Left lung (tissue), 4 donors: ENCODE measurements at regions not wholly inside any gene's neighbourhood (a gene's known extent, or its start where the extent isn't known, plus 50 kb on each side); places are given as distances from the start of the nearest gene placed in this dataset.

ENCODE experiments used
- ATAC-seq: fragments of 200-7000 bp; cut with Tn5 transposase; one replicate; pipeline ENCODE4 v1.9.1; 2020; ENCODE audit warnings: moderate library complexity
- DNase-seq, 4 donors: peaks; one replicate each; pipeline ENCODE4 v3.0.0-alpha.2; 2013 to 2020
- H3K27ac ChIP-seq, 2 donors: fragments of 200-600 bp; sonication (generic) in 1 of 2; one replicate each; pipeline versions ENCODE4 v1.5.0 to v1.8.0; 2020 to 2021
- H3K27me3 ChIP-seq, 2 donors: fragments of 200-600 bp; sonication (generic) in 1 of 2; one replicate each; pipeline versions ENCODE4 v1.5.0 to v1.8.0; 2020 to 2021
- H3K36me3 ChIP-seq, 2 donors: fragments of 200-600 bp; sonication (generic) in 1 of 2; one replicate each; pipeline versions ENCODE4 v1.5.0 to v1.8.0; 2020 to 2021
- H3K4me1 ChIP-seq, 2 donors: fragments of 200-600 bp; one replicate each; pipeline ENCODE4 v1.8.0; 2021
- H3K4me3 ChIP-seq, 2 donors: fragments of 200-600 bp; sonication (generic) in 1 of 2; one replicate each; pipeline versions ENCODE4 v1.5.0 to v1.8.0; 2020 to 2021; ENCODE audit warnings: mild to moderate bottlenecking in 1 of 2
- H3K9me3 ChIP-seq, 2 donors: fragments of 200-600 bp; sonication (generic) in 1 of 2; one replicate each; pipeline versions ENCODE4 v1.5.0 to v1.8.0; 2020 to 2021
- intact Hi-C, 2 donors: fragments of 100-400 bp; cut with DNase I; formaldehyde crosslinking; loops; one replicate each; pipeline versions ENCODE4 v1.11.2 to v1.14.2; 2022
- TF ChIP-seq, protein P1 (sequence below), 2 donors: fragments of 200-600 bp; sonication (generic) in 1 of 2; IDR thresholded peaks; one replicate each; pipeline versions ENCODE4 v1.5.0 to v1.8.0; 2021; ENCODE audit warnings: antibody characterized with exemption in 2 of 2
- donor health status: DM: no; HTN: yes; CAD: no.
- donor health status: DM: no; HTN: no; CAD: no.

GRCh38 chr16:9185381-9185780 is 93.9 kb downstream of the HAPSTR1 start:
- Histone ChIP-seq H3K4me3 (no peak overlapping the region), H3K36me3 (no peaks in the 10 kb centered on the region), H3K27me3 (no peaks in the 10 kb centered on the region), H3K4me1 (no peaks in the 10 kb centered on the region), H3K9me3 (peaks cover 0 to 6% of the 10 kb centered on the region in 2 donors), H3K27ac (no peak overlapping the region)
- TF ChIP-seq, protein P1, sequence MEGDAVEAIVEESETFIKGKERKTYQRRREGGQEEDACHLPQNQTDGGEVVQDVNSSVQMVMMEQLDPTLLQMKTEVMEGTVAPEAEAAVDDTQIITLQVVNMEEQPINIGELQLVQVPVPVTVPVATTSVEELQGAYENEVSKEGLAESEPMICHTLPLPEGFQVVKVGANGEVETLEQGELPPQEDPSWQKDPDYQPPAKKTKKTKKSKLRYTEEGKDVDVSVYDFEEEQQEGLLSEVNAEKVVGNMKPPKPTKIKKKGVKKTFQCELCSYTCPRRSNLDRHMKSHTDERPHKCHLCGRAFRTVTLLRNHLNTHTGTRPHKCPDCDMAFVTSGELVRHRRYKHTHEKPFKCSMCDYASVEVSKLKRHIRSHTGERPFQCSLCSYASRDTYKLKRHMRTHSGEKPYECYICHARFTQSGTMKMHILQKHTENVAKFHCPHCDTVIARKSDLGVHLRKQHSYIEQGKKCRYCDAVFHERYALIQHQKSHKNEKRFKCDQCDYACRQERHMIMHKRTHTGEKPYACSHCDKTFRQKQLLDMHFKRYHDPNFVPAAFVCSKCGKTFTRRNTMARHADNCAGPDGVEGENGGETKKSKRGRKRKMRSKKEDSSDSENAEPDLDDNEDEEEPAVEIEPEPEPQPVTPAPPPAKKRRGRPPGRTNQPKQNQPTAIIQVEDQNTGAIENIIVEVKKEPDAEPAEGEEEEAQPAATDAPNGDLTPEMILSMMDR (IDR thresholded peaks at IDR 0.05): no peak
- DNase-seq (no peak), ATAC-seq (no peak)
- intact Hi-C loops: no loop called here

- ATAC-seq (no peak), DNase-seq (no peak)
- Histone ChIP-seq H3K36me3 (no peaks in the 10 kb centered on the region), H3K27me3 (no peaks in the 10 kb centered on the region), H3K9me3 (peaks cover 0 to 6% of the 10 kb centered on the region in 2 donors), H3K27ac (no peak overlapping the region), H3K4me1 (no peaks in the 10 kb centered on the region), H3K4me3 (no peak overlapping the region)
- intact Hi-C loops: no loop called here
- TF ChIP-seq, protein P1 (IDR thresholded peaks at IDR 0.05): no peak
These were observed 94.6 kb downstream of the HAPSTR1 start for GRCh38 chr16:9186061-9186460.

DNA sequence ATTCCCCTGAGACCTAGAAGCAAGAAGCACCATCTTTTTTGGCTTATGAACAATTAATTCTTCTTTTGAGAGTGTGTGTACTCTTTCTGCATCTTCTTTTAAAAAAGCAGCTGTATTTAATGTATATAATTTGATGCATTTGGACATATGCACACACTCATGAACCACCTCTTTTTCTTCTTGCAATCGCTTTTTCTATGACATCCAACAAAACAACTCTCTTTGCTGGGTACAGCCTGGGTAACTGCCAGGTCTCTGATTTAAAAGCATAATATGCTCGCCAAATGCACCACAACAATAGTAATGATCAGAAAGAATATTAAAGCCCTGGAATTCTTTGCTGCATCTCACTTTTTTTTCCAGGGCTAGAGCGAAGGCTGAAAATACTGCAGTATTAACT is 97.3 kb downstream of the HAPSTR1 start:
- no peak overlapping the region for H3K27ac ChIP-seq
- peaks cover 0 to 6% of the 10 kb centered on the region in 2 donors for H3K9me3 ChIP-seq
- TF ChIP-seq, protein P1 (IDR thresholded peaks at IDR 0.05): no peak
- H3K36me3 ChIP-seq: no peaks in the 10 kb centered on the region
- no peaks in the 10 kb centered on the region for H3K4me1 ChIP-seq
- no peak for ATAC-seq
- H3K27me3 ChIP-seq: no peaks in the 10 kb centered on the region
- intact Hi-C loops: no loop called here
- no peak for DNase-seq
- no peak overlapping the region for H3K4me3 ChIP-seq

- no peaks in the 10 kb centered on the region for H3K4me1 ChIP-seq
These were observed 99.9 kb downstream of the HAPSTR1 start for GRCh38 chr16:9191274-9191850.

DNA sequence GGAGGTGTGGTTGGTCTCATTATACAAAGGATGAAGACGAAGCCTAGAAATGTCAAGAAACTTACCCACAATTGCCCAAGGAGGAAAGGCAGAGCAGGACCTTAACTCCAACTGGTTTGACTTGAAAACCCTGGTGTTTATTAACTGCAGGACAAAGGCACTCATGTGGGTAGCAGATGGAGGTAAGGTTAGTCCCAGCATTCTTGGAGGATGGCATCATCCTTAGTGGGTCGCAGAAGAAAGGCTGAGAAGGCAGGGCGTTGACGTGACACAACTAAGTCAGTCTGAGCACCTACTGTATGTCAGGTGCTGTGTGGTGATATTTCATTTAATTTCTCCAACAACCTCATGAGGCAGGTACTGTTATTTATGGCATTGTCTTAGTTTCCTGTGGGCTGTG is 101.3 kb downstream of the HAPSTR1 start:
- TF ChIP-seq, protein P1 (IDR thresholded peaks at IDR 0.05): no peak
- H3K4me3 ChIP-seq: no peak overlapping the region
- H3K36me3 ChIP-seq: no peaks in the 10 kb centered on the region
- DNase-seq (no peak), ATAC-seq (no peak)
- H3K9me3 ChIP-seq: no peaks in the 10 kb centered on the region
- no peaks in the 10 kb centered on the region for H3K4me1 ChIP-seq
- intact Hi-C loops: no loop called here
- H3K27me3 ChIP-seq: no peaks in the 10 kb centered on the region
- no peak overlapping the region for H3K27ac ChIP-seq

More at GRCh38 chr16:9191274-9191850, 99.9 kb downstream of the HAPSTR1 start:
- Histone ChIP-seq H3K27me3 (no peaks in the 10 kb centered on the region), H3K27ac (no peak overlapping the region), H3K36me3 (no peaks in the 10 kb centered on the region), H3K9me3 (no peaks in the 10 kb centered on the region), H3K4me3 (no peak overlapping the region)
- TF ChIP-seq, protein P1 (IDR thresholded peaks at IDR 0.05): no peak
- no peak for ATAC-seq
- intact Hi-C loops: no loop called here
- DNase-seq: no peak
